Adrenal gland (tissue), 9 donors: ENCODE measurements at regions not wholly inside any gene's neighbourhood (a gene's known extent, or its start where the extent isn't known, plus 50 kb on each side); places are given as distances from the start of the nearest gene placed in this dataset.

Source experiments
- DNase-seq, 7 donors: peaks; one replicate each; pipeline ENCODE4 v3.0.0-alpha.2; 2019 to 2020
- H3K27ac ChIP-seq, 5 donors: fragments of 200-600 bp; sonication (generic) in 4 of 5; 1 replicate in 3 of 5; 2 replicates in 2 of 5; pipeline versions ENCODE4 v1.5.1 to v1.8.0; 2016 to 2020; ENCODE audit warnings: mild to moderate bottlenecking in 1 of 5
- H3K27me3 ChIP-seq: fragments of 200-600 bp; 2 replicates; pipeline ENCODE4 v1.8.0; 2021
- H3K36me3 ChIP-seq, 2 donors: fragments of 200-600 bp; replicated peaks in 1 of 2; 1 replicate in 1 of 2; 2 replicates in 1 of 2; pipeline versions ENCODE4 v1.5.1 to v1.8.0; 2018 to 2022
- H3K4me1 ChIP-seq, 2 donors: fragments of 200-600 bp; replicated peaks in 1 of 2; 1 replicate in 1 of 2; 2 replicates in 1 of 2; pipeline versions ENCODE4 v1.5.1 to v1.8.0; 2018 to 2021
- H3K4me3 ChIP-seq, 4 donors: fragments of 200-600 bp; sonication (generic) in 3 of 4; one replicate each; pipeline ENCODE4 v1.5.1; 2016 to 2018
- H3K9me3 ChIP-seq, 3 donors: fragments of 200-600 bp; sonication (generic) in 1 of 3; replicated peaks in 1 of 3; 1 replicate in 2 of 3; 2 replicates in 1 of 3; pipeline versions ENCODE4 v1.5.1 to v1.8.0; 2016 to 2021
- POLR2A ChIP-seq, 2 donors: fragments of 450-650 bp; IDR thresholded peaks; one replicate each; pipeline ENCODE4 v1.6.1; 2017; ENCODE audit warnings: antibody characterized with exemption in 2 of 2, mild to moderate bottlenecking in 2 of 2, moderate library complexity in 1 of 2
- WGBS, 4 donors: extraction: QIAGEN DNeasy Blood & Tissue Kit in 2 of 4; methylation state at CpG; one replicate each; pipeline versions ENCODE4 v1.1.5 to v1.1.7; 2013 to 2017; 5-methylcytosine and 5-hydroxymethylcytosine counted together
- intact Hi-C, 2 donors: fragments of 100-400 bp; cut with DNase I; formaldehyde crosslinking; loops; one replicate each; pipeline versions ENCODE4 v1.14.1 to v1.15.0; 2022 to 2023
- TF ChIP-seq, protein P1 (sequence below), 6 experiments: fragments of 450-650 bp in 4 of 6; fragments of 200-600 bp in 2 of 6; sonication (generic) in 1 of 6; IDR thresholded peaks; 1 replicate in 5 of 6; 2 replicates in 1 of 6; pipeline versions ENCODE4 v1.5.1 to v1.8.0; 2016 to 2021; ENCODE audit warnings: antibody characterized with exemption in 6 of 6, mild to moderate bottlenecking in 2 of 6, moderate library complexity in 1 of 6
- donor health status: healthy with polysubstance abuse.
- donor health status: Bipolar disorder and iron deficiency.
- donor health status: DM: yes; HTN: yes; CAD: no.
- donor health status: DM: no; HTN: no; CAD: no.
- donor health status: DM: no; HTN: no; CAD: no.

- H3K27me3 ChIP-seq: no peaks in the 10 kb centered on the region
- H3K4me1 ChIP-seq: no peaks in the 10 kb centered on the region
- WGBS, 4 donors: 59 to 75% (median 64%) methylated on average over 2 to 3 of the region's 3 CpGs
- H3K27ac ChIP-seq: no peak overlapping the region
- no peak overlapping the region for H3K4me3 ChIP-seq
- TF ChIP-seq POLR2A (IDR thresholded peaks at IDR 0.05): no peak
- TF ChIP-seq, protein P1, sequence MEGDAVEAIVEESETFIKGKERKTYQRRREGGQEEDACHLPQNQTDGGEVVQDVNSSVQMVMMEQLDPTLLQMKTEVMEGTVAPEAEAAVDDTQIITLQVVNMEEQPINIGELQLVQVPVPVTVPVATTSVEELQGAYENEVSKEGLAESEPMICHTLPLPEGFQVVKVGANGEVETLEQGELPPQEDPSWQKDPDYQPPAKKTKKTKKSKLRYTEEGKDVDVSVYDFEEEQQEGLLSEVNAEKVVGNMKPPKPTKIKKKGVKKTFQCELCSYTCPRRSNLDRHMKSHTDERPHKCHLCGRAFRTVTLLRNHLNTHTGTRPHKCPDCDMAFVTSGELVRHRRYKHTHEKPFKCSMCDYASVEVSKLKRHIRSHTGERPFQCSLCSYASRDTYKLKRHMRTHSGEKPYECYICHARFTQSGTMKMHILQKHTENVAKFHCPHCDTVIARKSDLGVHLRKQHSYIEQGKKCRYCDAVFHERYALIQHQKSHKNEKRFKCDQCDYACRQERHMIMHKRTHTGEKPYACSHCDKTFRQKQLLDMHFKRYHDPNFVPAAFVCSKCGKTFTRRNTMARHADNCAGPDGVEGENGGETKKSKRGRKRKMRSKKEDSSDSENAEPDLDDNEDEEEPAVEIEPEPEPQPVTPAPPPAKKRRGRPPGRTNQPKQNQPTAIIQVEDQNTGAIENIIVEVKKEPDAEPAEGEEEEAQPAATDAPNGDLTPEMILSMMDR (IDR thresholded peaks at IDR 0.05): no peak
- H3K9me3 ChIP-seq: no peaks in the 10 kb centered on the region
- no peak for DNase-seq
- intact Hi-C loops: no loop called here
- no peaks in the 10 kb centered on the region for H3K36me3 ChIP-seq
These were observed 969.1 kb upstream of the CDH8 start for GRCh38 chr16:63005356-63005755.

DNA sequence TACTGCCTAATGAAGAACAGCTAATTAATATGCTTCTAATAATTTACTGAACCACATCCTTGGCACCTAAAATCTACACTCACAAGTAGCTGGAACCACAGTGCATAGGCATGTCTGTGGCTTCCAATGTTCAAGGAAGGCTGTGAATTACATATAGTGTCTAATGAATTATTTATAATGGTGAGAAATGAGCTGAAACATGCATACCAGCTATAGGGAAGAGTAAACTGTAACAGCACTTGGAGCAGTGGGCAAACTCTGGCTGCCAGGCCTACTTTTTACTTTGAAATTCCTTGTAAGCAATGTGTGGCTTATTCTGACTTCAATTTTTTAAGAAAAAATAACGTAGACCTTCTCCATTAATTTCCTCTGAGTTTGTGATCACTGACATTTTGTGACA lies 953.2 kb upstream of the CDH8 start:
- Histone ChIP-seq H3K27me3 (no peaks in the 10 kb centered on the region), H3K9me3 (no peaks in the 10 kb centered on the region), H3K36me3 (no peaks in the 10 kb centered on the region), H3K27ac (no peak overlapping the region), H3K4me3 (no peak overlapping the region), H3K4me1 (no peaks in the 10 kb centered on the region)
- no peak for TF ChIP-seq POLR2A (IDR thresholded peaks at IDR 0.05)
- TF ChIP-seq, protein P1 (IDR thresholded peaks at IDR 0.05): no peak
- intact Hi-C loops: no loop called here
- DNase-seq: no peak
- WGBS, 4 donors: 69 to 86% (median 77%) methylated on average over 1 of the region's 1 CpG

- Histone ChIP-seq H3K4me1 (no peaks in the 10 kb centered on the region), H3K4me3 (no peak overlapping the region), H3K27ac (no peak overlapping the region), H3K36me3 (no peaks in the 10 kb centered on the region), H3K27me3 (no peaks in the 10 kb centered on the region), H3K9me3 (no peaks in the 10 kb centered on the region)
- 80 to 97% (median 91%) methylated on average over 1 of the region's 1 CpG for WGBS, 4 donors
- DNase-seq: no peak
- intact Hi-C loops: no loop called here
- no peak for TF ChIP-seq POLR2A (IDR thresholded peaks at IDR 0.05)
These were observed 949.5 kb upstream of the CDH8 start for GRCh38 chr16:62985722-62986121.

DNA sequence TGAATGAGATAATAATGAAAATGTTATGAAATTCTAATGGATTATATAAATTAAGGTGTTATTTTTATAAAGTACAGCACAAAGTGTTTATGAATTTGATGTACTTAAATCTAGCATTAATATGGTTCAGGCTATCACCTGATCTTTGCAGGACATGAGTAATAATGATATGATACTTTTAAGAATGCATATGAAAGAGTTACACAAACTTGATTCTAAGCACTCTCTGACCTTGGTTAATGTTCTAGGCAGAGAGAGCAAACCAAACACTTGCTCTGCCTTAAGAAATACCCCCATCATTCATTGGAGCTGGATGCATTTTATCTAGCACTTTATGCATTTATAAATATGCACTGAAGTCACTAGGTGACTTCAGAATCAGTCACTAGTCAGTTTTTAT lies 942.2 kb upstream of the CDH8 start:
- Histone ChIP-seq H3K27ac (no peak overlapping the region), H3K27me3 (no peaks in the 10 kb centered on the region), H3K4me3 (no peak overlapping the region), H3K36me3 (no peaks in the 10 kb centered on the region), H3K4me1 (no peaks in the 10 kb centered on the region), H3K9me3 (no peaks in the 10 kb centered on the region)
- intact Hi-C loops: no loop called here
- DNase-seq: no peak
- TF ChIP-seq, protein P1 (IDR thresholded peaks at IDR 0.05): no peak
- TF ChIP-seq POLR2A (IDR thresholded peaks at IDR 0.05): no peak

GRCh38 chr16:62977876-62978275 lies 941.6 kb upstream of the CDH8 start:
- Histone ChIP-seq H3K4me1 (no peaks in the 10 kb centered on the region), H3K27me3 (no peaks in the 10 kb centered on the region), H3K4me3 (no peak overlapping the region), H3K36me3 (no peaks in the 10 kb centered on the region), H3K9me3 (no peaks in the 10 kb centered on the region), H3K27ac (no peak overlapping the region)
- intact Hi-C loops: no loop called here
- TF ChIP-seq POLR2A (IDR thresholded peaks at IDR 0.05): no peak
- WGBS, 4 donors: 86 to 93% (median 89%) methylated on average over 1 of the region's 1 CpG
- no peak for DNase-seq
